Left lung (tissue), 4 donors: ENCODE measurements at regions not wholly inside any gene's neighbourhood (a gene's known extent, or its start where the extent isn't known, plus 50 kb on each side); places are given as distances from the start of the nearest gene placed in this dataset.

Experiments
- ATAC-seq: fragments of 200-7000 bp; cut with Tn5 transposase; one replicate; pipeline ENCODE4 v1.9.1; 2020; ENCODE audit warnings: moderate library complexity
- DNase-seq, 4 donors: peaks; one replicate each; pipeline ENCODE4 v3.0.0-alpha.2; 2013 to 2020
- H3K27ac ChIP-seq, 2 donors: fragments of 200-600 bp; sonication (generic) in 1 of 2; one replicate each; pipeline versions ENCODE4 v1.5.0 to v1.8.0; 2020 to 2021
- H3K27me3 ChIP-seq, 2 donors: fragments of 200-600 bp; sonication (generic) in 1 of 2; one replicate each; pipeline versions ENCODE4 v1.5.0 to v1.8.0; 2020 to 2021
- H3K36me3 ChIP-seq, 2 donors: fragments of 200-600 bp; sonication (generic) in 1 of 2; one replicate each; pipeline versions ENCODE4 v1.5.0 to v1.8.0; 2020 to 2021
- H3K4me1 ChIP-seq, 2 donors: fragments of 200-600 bp; one replicate each; pipeline ENCODE4 v1.8.0; 2021
- H3K4me3 ChIP-seq, 2 donors: fragments of 200-600 bp; sonication (generic) in 1 of 2; one replicate each; pipeline versions ENCODE4 v1.5.0 to v1.8.0; 2020 to 2021; ENCODE audit warnings: mild to moderate bottlenecking in 1 of 2
- H3K9me3 ChIP-seq, 2 donors: fragments of 200-600 bp; sonication (generic) in 1 of 2; one replicate each; pipeline versions ENCODE4 v1.5.0 to v1.8.0; 2020 to 2021
- CTCF ChIP-seq, 2 donors: fragments of 200-600 bp; sonication (generic) in 1 of 2; IDR thresholded peaks; one replicate each; pipeline versions ENCODE4 v1.5.0 to v1.8.0; 2021; ENCODE audit warnings: antibody characterized with exemption in 2 of 2
- intact Hi-C, 2 donors: fragments of 100-400 bp; cut with DNase I; formaldehyde crosslinking; loops; one replicate each; pipeline versions ENCODE4 v1.11.2 to v1.14.2; 2022
- donor health status: DM: no; HTN: yes; CAD: no.
- donor health status: DM: no; HTN: no; CAD: no.

GRCh38 chr5:130796032-130796431 is 369.0 kb downstream of the HINT1 start:
- TF ChIP-seq CTCF (IDR thresholded peaks at IDR 0.05), result no peak

GRCh38 chr5:130795037-130795436 is 370.0 kb downstream of the HINT1 start:
- intact Hi-C loops, result no loop called here
- no peak for TF ChIP-seq CTCF (IDR thresholded peaks at IDR 0.05)
- Histone ChIP-seq H3K27ac (no peak overlapping the region), H3K27me3 (no peaks in the 10 kb centered on the region), H3K36me3 (no peaks in the 10 kb centered on the region), H3K9me3 (peaks cover 0 to 7% of the 10 kb centered on the region in 2 donors), H3K4me3 (no peak overlapping the region), H3K4me1 (no peaks in the 10 kb centered on the region)
- no peak for DNase-seq
- ATAC-seq, result no peak

More at GRCh38 chr5:130796032-130796431, 369.0 kb downstream of the HINT1 start:
- H3K27me3 ChIP-seq, result no peaks in the 10 kb centered on the region
- intact Hi-C loops, result no loop called here
- H3K4me3 ChIP-seq, result no peak overlapping the region
- no peaks in the 10 kb centered on the region for H3K4me1 ChIP-seq
- H3K27ac ChIP-seq, result no peak overlapping the region
- DNase-seq (no peak), ATAC-seq (no peak)
- no peaks in the 10 kb centered on the region for H3K36me3 ChIP-seq
- peaks cover 0 to 14% of the 10 kb centered on the region in 2 donors for H3K9me3 ChIP-seq

GRCh38 chr5:130777794-130778193 is 387.3 kb downstream of the HINT1 start:
- intact Hi-C loops, result no loop called here
- ATAC-seq, result no peak
- no peaks in the 10 kb centered on the region for H3K4me1 ChIP-seq
- H3K27me3 ChIP-seq, result no peaks in the 10 kb centered on the region
- no peak overlapping the region for H3K27ac ChIP-seq
- no peak for TF ChIP-seq CTCF (IDR thresholded peaks at IDR 0.05)
- H3K9me3 ChIP-seq, result no peaks in the 10 kb centered on the region
- no peaks in the 10 kb centered on the region for H3K36me3 ChIP-seq
- no peak for DNase-seq
- no peak overlapping the region for H3K4me3 ChIP-seq

GRCh38 chr5:130773813-130774212 is 391.2 kb downstream of the HINT1 start:
- intact Hi-C loops, result no loop called here
- ATAC-seq, result peak; percentile 70

GRCh38 chr5:130762031-130762430 is 403.0 kb downstream of the HINT1 start:
- Histone ChIP-seq H3K4me1 (no peaks in the 10 kb centered on the region), H3K27ac (no peak overlapping the region), H3K27me3 (no peaks in the 10 kb centered on the region), H3K4me3 (no peak overlapping the region), H3K9me3 (no peaks in the 10 kb centered on the region), H3K36me3 (no peaks in the 10 kb centered on the region)
- intact Hi-C loops, result no loop called here
- ATAC-seq, result no peak
- TF ChIP-seq CTCF (IDR thresholded peaks at IDR 0.05), result no peak
- no peak for DNase-seq

More at GRCh38 chr5:130773813-130774212, 391.2 kb downstream of the HINT1 start:
- TF ChIP-seq CTCF (IDR thresholded peaks at IDR 0.05), result no peak
- no peaks in the 10 kb centered on the region for H3K27me3 ChIP-seq
- H3K4me3 ChIP-seq, result no peak overlapping the region
- H3K27ac ChIP-seq, result no peak overlapping the region
- H3K4me1 ChIP-seq, result no peaks in the 10 kb centered on the region
- no peaks in the 10 kb centered on the region for H3K9me3 ChIP-seq
- no peaks in the 10 kb centered on the region for H3K36me3 ChIP-seq
- no peak for DNase-seq
